GM23248 (cell line): ENCODE measurements at regions not wholly inside any gene's neighbourhood (a gene's known extent, or its start where the extent isn't known, plus 50 kb on each side); places are given as distances from the start of the nearest gene placed in this dataset.
"Not testable (repeated sequence)": the region's sequence is repeated elsewhere in the genome, so short reads cannot be mapped to it uniquely, and the experiment has no call there.

Source experiments
- EZH2 ChIP-seq: fragments of 200-600 bp; sonication (generic); IDR thresholded peaks from 2 replicates; pipeline ENCODE4 v1.6.1; 2018; ENCODE audit warnings: antibody characterized with exemption, mild to moderate bottlenecking; ENCODE audit not compliant: insufficient read depth, poor library complexity, severe bottlenecking
- EZH2phosphoT487 ChIP-seq: fragments of 200-600 bp; sonication (generic); IDR thresholded peaks from 2 replicates; pipeline ENCODE4 v1.6.1; 2018; ENCODE audit warnings: antibody characterized with exemption, moderate library complexity, mild to moderate bottlenecking, low read depth; ENCODE audit not compliant: insufficient read depth

- not testable (repeated sequence) for TF ChIP-seq EZH2, EZH2phosphoT487
Measured at GRCh38 chr3:87946007-87946406, 112.8 kb downstream of the CGGBP1 start.
